AG09319 (cell line): ENCODE measurements at regions not wholly inside any gene's neighbourhood (a gene's known extent, or its start where the extent isn't known, plus 50 kb on each side); places are given as distances from the start of the nearest gene placed in this dataset.

Experiments
- DNase-seq: peaks from one replicate; pipeline ENCODE4 v3.0.0-alpha.2; 2010; ENCODE audit warnings: low read depth; ENCODE audit errors: extremely low read depth
- CTCF ChIP-seq: IDR thresholded peaks from 2 replicates; pipeline ENCODE4 v1.5.1; 2011; ENCODE audit warnings: low read depth, mild to moderate bottlenecking, inconsistent platforms, low read length, moderate library complexity

DNA sequence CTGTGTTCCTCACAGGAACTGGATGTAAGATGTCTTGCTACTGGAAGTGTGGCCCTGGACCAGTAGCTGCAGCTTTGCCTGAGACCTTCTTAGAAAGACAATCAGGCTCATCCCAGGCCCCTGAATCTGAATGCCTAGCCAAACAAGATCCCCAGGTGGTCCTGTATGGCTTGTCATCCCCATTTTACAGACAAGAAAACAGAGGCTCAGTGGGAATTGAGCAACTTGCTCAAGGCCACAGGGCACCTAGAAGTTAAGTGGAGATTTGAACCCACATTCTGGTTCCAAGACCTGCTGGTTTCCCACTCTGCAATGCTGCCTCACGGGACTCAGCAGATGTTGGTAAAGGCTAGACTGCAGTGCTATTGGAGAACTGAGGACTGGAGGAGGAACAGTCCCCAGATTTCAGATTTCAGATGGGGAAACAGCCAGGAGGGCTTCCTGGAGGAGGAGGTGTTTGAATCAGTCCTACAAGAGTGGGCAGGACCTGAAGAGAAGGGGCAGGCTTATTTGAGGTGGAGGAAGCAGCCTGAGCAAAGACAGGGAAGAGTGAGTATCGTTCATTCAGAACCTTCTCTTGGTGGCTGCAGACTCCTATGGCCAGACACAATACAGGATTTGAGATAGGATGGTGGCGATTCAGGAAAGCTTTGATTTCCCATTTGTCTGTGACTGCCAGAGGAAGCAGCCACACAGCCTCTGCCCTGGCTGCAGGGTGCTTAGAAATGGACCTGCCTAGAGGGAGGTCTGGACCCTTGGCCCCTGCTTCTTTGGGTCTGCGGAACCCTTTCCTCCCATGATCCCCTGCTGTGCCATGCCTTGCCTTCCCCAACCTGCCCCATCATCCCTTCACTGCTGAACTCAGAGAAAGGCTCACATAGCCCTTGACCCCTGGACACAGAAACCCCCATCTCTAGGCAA is 233.4 kb upstream of the NLRP1 start:
- no peak for DNase-seq
- TF ChIP-seq CTCF: no peak

GRCh38 chr17:5819396-5819795 is 235.1 kb upstream of the NLRP1 start:
- TF ChIP-seq CTCF: no peak
- no peak for DNase-seq

DNA sequence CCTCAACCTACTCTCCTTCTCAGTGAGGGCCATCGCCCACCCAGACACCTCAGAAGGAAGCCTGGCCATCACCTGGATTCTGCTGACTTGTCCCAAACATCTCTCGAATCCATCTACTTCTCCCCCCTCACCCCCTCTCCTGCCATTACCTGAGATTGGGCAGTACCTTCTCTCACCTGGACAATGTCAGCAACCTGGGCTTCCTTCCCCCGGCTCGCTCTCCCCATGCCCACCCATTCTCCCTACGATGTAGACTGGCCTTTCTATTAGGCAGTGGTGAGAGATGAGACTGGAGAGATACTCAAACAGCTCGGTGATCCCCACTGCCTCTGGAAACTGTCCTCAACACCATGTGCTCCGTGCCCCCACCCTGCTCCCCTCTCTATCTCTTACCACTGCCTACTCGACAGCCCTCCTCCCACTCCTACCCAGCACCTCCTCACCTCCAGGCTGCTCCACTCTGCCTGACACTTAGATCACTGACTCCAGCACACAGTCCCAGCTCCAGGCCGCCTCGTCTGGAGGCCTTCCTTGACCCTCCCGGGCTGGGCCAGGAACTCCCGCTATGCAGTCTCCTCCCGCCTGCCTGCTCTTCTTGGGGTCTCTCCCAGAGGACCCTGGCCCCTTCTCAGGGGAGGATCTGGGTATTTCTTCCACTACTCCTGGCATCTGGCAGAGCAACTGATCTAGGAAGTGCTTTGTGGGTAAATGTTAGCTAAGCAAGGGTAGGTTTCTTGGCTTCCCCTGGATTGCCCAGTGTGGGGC is 235.8 kb upstream of the NLRP1 start:
- no peak for DNase-seq
- TF ChIP-seq CTCF: no peak

DNA sequence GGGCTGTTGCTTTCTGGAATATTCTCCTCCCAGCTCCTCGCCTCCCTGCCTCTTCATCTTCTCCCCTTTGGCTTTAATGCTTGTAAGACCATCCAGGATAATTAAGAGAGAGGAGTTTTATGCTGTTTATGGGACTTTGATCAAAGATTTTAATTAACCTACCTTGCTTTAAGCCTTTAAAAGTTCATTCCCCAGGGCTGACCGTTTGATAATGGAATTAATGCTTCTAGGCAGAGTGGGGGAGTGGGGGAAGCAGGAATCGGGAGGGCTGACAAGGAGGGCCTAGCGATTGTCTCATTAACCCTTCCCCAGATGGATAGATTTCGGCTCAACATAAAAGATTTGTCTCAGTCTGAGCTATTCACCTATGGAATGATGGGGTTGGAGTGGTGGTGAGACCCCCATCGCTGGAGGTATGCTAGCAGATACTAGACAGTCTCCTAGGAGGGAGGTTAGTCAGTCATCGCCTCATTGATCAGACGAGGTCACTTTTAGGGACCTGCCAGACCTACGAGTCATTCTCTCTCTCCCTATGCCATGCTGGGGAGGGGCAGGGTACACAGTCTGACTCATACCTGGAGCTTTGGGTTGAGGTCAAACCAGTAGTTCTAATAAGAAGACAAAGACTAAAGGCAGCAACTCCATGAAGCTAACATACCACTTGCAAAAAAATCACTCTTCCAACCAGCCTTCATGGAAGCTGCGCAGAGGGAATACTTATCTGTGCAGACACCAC is 236.6 kb upstream of the NLRP1 start:
- no peak for TF ChIP-seq CTCF
- DNase-seq: no peak

DNA sequence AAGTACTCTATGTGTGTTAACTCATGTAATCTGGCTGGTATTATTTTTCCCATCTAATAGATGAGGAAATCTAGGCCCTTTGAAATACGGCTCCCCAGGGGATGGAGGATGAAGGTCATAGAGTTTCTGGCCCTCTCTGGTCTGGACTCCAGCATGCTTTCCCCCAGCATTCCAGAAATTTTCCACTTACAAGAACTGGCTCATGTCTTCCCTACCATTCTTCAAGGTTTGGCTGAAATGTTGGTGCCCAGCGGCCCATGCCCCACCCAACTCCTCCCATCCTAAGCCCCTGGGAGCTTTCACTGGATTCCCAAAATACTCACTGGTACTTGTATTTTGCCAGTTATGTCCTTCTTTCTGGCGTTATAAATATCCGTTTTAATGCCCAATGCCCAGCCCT is 237.5 kb upstream of the NLRP1 start:
- TF ChIP-seq CTCF: no peak
- no peak for DNase-seq

DNA sequence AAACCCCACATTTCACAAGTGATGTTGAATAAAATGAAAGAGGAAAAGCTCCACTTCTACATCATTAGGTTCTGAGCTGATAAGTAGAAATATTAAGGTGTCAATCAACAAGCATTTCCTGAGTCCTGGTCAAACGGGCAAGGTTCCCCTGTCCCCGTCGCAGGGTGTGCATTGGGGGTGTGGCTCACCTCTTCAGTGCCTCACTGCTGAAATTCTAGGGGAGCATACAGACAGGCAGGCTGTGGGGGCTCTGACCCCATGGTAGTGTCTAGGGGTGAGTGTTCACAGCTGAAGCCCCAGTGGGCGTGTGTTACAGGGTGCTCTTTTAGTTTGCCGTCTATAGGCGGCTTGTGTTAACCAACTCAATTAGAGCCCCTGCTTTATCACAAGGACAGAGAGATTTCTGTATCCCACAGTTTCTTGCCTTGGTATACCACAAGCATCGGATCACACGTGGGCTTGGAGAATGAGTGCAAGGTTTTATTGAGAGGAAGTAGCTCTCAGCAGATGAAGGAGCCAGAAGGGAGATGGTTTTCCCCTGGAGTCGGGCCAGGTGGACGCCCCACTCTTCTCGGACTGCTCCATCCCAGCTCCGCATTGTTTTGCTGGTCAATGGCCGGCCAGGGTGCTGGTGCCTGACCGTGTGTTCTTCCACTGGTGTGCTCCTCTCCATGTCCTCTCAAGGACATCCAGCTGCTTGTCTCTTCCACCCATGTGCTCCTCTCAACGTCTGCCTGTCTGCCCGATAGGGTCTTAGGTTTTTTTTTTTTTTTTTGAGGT is 238.2 kb upstream of the NLRP1 start:
- DNase-seq: no peak
- no peak for TF ChIP-seq CTCF
